Subcutaneous abdominal adipose tissue (tissue), 5 donors: ENCODE measurements at regions not wholly inside any gene's neighbourhood (a gene's known extent, or its start where the extent isn't known, plus 50 kb on each side); places are given as distances from the start of the nearest gene placed in this dataset.

Source experiments
- H3K27ac ChIP-seq: one replicate; pipeline ENCODE4 v1.7.0; 2013; ENCODE audit warnings: low read depth, mild to moderate bottlenecking, inconsistent platforms, low read length, moderate library complexity
- H3K27me3 ChIP-seq, 5 donors: one replicate each; pipeline ENCODE4 v1.7.0; 2013; ENCODE audit warnings: low read length in 5 of 5, inconsistent platforms in 1 of 5; ENCODE audit not compliant: control insufficient read depth in 5 of 5, insufficient read depth in 4 of 5
- H3K36me3 ChIP-seq, 5 donors: one replicate each; pipeline ENCODE4 v1.7.0; 2013; ENCODE audit warnings: low read length in 5 of 5; ENCODE audit not compliant: control insufficient read depth in 5 of 5, insufficient read depth in 5 of 5
- H3K4me1 ChIP-seq, 5 donors: one replicate each; pipeline ENCODE4 v1.7.0; 2013; ENCODE audit warnings: low read length in 5 of 5, mild to moderate bottlenecking in 3 of 5, moderate library complexity in 1 of 5; ENCODE audit not compliant: control insufficient read depth in 5 of 5, insufficient read depth in 5 of 5
- H3K4me3 ChIP-seq, 5 donors: one replicate each; pipeline ENCODE4 v1.7.0; 2013; ENCODE audit warnings: low read length in 5 of 5, low read depth in 1 of 5
- H3K9ac ChIP-seq, 5 donors: one replicate each; pipeline ENCODE4 v1.7.0; 2013; ENCODE audit warnings: low read length in 5 of 5, mild to moderate bottlenecking in 4 of 5, moderate library complexity in 3 of 5
- H3K9me3 ChIP-seq, 5 donors: one replicate each; pipeline ENCODE4 v1.7.0; 2013; ENCODE audit warnings: low read length in 5 of 5; ENCODE audit not compliant: control insufficient read depth in 5 of 5
- donor health status: healthy.
- donor health status: healthy.
- donor health status: healthy.
- donor health status: healthy.
- donor health status: healthy.

DNA sequence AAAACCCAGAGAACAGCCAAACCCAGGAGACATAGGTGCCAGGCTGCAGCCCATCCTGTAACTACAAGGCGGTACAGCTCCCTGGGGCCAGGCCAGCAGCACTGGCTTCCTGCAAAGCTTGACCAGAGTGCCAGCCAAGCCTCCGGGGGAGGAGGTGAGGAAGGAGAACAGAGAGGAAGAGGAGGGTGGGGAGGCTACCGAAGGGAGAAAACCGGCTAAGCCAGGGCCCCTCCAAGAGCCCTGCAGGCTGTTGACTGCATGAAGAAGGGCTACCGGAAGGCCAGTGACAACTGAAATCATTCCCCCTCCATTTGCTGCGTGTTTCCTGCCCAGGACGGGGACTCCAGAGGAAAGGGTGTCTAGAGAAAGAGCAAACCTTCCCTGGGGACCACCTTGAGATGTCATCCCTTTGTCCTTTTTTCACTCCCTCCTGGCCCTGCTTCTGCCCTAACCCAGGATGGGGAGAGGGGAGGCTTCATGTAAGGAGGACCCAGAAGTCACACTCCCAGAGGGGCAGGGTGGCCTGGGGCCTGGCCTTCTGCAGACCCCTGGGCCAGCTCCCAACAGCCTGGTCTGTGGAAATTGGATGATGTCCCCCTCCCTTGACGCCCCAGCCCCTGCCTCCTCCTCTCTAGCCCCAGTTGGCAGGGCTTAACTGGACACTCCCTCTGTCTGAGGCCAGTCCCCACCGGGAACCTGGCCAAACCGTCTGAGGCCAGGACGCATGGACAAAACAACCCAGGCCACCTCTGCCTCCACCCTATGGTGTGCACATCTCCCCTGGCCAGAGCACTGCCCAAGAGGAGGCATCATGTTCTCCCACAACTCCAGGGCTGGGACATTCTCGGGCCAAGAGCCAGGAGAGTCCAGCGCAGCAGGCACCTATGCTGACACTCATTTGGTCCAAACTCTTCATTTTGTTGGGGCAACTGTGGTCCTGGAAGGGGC is 207.8 kb downstream of the CYP26B1 start:
- H3K4me3 ChIP-seq, result no peak overlapping the region
- H3K9me3 ChIP-seq, result no peaks in the 10 kb centered on the region
- H3K27me3 ChIP-seq, result peaks cover 0 to 4% (median 2%) of the 10 kb centered on the region in 5 donors
- H3K9ac ChIP-seq, result no peak overlapping the region
- no peaks in the 10 kb centered on the region for H3K36me3 ChIP-seq
- peaks cover 19 to 59% (median 49%) of the 10 kb centered on the region in 5 donors for H3K4me1 ChIP-seq
- no peak overlapping the region for H3K27ac ChIP-seq

DNA sequence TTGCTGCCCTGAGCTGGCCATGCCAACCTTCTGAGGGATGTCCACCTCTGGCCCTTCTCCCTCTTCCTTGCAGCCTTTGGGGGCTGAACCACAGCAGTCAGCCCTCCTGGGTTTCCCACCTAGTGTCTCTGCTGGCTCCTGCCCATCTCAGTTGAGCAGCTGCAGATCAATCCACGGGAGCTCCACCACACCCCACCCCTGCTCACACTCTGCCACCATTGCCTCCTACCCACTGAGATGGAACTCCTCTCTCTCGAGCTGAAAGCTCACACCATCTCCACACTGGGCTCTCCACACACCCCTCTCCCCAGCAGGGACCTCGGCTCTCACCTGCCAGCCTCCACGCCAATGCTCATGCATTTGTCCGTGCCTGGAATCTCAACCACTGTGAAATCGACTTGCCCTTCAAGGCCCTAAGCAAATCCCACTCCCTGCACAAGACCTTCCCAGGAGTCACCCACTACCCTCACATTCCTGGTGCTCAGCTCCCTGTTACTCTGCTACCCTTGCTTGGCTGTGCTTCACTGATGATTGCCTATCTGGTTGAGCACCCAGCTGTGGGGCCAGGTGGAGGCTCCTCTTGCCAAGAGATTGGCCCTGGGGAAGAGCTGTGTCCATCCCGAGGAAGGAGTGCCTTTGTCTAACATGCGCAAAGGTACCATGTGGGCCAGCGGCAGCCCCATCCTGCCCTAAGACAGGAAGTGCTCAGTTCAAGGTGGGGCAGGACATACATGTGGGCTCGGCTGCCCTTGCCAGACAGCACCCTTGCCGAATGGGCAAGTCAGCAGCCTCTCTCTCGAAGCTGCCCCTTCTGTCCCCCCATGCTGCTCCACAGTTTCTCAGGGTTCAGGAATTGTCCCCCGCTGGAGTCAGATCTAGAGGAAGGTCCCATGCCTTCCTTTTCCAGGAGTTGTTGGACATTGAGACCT is 208.7 kb downstream of the CYP26B1 start:
- Histone ChIP-seq H3K9me3 (no peaks in the 10 kb centered on the region), H3K4me3 (no peak overlapping the region), H3K27ac (no peak overlapping the region), H3K36me3 (no peaks in the 10 kb centered on the region), H3K4me1 (peaks cover 23 to 62% (median 56%) of the 10 kb centered on the region in 5 donors), H3K27me3 (peaks cover 0 to 3% (median 0%) of the 10 kb centered on the region in 5 donors), H3K9ac (no peak overlapping the region)

DNA sequence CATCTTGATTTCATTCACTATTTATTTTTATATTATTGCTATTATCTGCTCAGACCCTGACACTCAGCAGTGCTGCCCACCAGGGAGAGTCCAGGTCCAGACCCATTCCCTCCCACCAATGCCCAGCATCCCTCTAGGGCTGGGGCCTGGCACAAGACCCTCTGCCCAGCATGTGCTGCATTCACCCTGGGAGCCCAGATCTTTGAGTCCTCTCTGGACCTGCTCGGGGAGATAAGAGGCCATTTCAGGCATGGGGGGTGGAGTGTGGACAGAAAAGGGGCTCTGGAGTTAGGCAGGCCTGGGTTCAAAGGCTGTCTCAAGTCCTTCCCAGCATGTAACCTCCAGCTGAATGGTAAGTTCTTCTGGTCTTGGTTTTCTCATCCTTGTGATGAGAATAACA is 209.6 kb downstream of the CYP26B1 start:
- H3K9ac ChIP-seq, result no peak overlapping the region
- no peaks in the 10 kb centered on the region for H3K36me3 ChIP-seq
- no peak overlapping the region for H3K27ac ChIP-seq
- H3K4me3 ChIP-seq, result no peak overlapping the region
- H3K4me1 ChIP-seq, result peaks cover 23 to 58% (median 54%) of the 10 kb centered on the region in 5 donors
- H3K27me3 ChIP-seq, result no peaks in the 10 kb centered on the region
- no peaks in the 10 kb centered on the region for H3K9me3 ChIP-seq

DNA sequence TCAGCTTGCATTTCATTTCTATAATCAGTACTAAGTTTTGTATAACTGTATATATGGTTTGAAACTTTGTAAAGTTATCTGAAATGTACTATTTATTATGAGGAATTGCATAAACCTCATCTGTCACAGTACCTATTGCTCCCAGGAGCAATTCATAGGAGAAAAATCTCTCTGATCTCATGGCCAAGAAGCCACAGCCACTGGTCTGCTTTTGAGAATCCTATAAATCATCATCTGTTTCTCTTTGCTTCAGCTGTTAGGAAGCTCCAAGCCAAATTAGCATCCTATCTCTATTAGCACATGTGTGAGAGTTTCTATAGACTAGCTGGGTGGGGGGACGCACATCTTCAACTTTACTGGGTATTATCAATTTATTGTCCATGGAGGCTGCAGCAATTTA is 210.3 kb downstream of the CYP26B1 start:
- no peak overlapping the region for H3K27ac ChIP-seq
- H3K9me3 ChIP-seq, result no peaks in the 10 kb centered on the region
- H3K4me3 ChIP-seq, result no peak overlapping the region
- H3K9ac ChIP-seq, result no peak overlapping the region
- peaks cover 23 to 58% (median 54%) of the 10 kb centered on the region in 5 donors for H3K4me1 ChIP-seq
- H3K36me3 ChIP-seq, result no peaks in the 10 kb centered on the region
- H3K27me3 ChIP-seq, result no peaks in the 10 kb centered on the region

DNA sequence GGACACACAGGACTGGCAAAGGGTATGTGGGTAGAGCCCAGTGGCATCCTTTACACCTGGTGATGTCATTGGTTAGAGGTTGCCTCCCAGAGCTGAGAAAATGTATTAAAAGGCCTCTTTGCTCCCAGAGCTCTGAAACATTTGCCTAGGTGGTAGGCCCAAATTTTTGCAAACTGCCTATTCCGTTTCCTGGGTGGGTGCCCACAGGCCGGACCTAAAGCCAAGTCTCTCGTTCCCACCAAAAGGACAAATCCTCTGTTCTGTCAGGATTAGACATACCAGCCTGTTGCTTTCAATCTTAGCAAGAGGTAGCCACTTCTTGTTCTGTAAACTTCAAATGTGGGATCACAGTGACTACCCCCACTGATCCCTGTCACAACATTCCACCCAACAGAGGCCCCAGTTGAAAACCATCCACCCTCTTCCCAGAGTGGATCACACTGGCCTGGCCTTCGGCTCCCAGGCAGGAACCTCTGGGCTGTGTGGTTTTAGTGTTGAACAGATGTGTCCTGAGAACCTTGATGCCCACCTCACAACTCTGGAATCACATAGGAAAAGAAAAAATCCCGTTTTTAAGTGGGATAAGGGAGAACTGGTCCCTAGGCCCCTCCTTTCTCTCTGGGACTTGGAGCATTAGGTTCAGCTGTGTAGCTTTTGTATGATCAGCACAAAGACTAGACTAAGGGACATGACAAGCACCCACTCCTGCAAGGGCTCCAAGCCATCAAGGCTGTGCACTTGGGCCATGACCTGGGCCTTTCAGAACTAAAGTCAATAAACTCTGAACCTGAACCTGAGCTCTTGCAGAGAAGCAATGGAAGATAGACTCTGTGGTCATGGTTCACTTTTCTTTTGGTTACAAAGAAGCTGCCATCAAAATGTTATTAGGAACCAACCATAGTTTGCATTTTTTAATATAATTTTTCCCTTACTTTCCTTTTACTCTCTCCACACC is 211.3 kb downstream of the CYP26B1 start:
- no peaks in the 10 kb centered on the region for H3K9me3 ChIP-seq
- H3K27me3 ChIP-seq, result no peaks in the 10 kb centered on the region
- H3K4me3 ChIP-seq, result no peak overlapping the region
- no peaks in the 10 kb centered on the region for H3K36me3 ChIP-seq
- H3K4me1 ChIP-seq, result peaks cover 23 to 49% (median 46%) of the 10 kb centered on the region in 5 donors
- peak overlapping the region; percentile 93 for H3K27ac ChIP-seq
- peak overlapping the region in 1 of 5 donors; percentile 57 for H3K9ac ChIP-seq

DNA sequence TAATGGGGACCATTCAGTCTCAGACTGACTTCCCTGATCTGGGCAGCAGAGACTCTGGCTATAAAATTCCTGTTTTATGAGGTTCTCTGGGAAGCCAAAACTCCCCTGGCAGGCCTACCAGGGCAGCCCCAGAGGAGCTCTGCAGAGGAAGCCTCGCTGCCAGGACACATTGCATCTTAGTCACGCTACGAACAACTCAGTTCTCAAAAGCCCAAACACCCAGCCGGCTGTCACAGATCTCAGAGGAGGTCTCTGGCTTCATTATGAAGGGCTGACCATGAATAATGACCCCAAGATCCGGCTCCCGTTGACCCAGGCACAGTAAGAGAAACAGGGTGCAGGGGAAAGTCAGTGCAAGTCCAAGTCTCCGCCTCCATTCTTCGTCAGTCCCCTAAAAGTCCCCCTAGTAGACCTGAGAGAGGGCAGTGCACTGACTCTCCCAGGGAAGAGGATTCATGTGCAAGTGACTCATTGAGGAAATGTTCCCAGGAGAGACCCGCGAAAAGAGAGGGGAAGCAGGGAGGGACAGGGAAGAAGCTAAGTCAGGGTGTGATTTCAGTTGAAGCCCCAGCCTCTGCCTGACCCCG is 212.3 kb downstream of the CYP26B1 start:
- peaks cover 19 to 40% (median 36%) of the 10 kb centered on the region in 5 donors for H3K4me1 ChIP-seq
- peak overlapping the region in 2 of 5 donors; percentile 33 to 57 for H3K9ac ChIP-seq
- H3K9me3 ChIP-seq, result no peaks in the 10 kb centered on the region
- H3K4me3 ChIP-seq, result no peak overlapping the region
- no peaks in the 10 kb centered on the region for H3K27me3 ChIP-seq
- no peaks in the 10 kb centered on the region for H3K36me3 ChIP-seq
- H3K27ac ChIP-seq, result peak overlapping the region; percentile 93

DNA sequence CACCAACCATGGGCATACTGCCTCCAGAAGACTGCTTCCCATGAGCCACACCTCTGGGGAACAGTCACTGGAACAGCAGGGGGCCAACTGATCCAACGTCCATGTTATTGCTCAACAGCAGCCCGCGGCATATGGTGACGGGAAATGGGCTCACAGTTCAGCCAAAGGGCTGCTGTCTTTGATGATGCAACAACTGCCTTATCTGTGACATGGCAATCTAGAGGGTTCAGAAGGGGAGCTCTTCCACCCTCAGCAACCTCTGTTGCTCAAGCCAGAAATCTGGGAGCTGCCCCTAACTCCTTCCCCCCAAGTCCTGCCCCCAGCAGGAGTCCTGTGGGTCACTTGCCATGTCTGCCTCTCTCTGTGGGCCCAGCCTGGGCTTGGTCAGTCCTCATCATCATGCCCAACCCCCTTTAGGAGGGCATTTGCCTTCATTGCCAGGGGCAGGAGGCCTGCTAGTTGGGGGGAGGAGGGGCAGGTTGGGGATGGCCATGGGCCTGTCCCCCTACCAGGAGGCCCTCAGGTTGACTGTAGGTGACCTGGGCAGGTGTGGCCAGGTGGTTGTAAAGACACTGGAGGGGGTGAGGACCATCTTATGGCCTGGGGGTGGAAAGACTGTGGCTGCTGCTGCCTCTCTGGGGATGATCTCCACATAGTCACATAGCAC is 212.9 kb downstream of the CYP26B1 start:
- Histone ChIP-seq H3K27ac (peak overlapping the region; percentile 93), H3K36me3 (no peaks in the 10 kb centered on the region), H3K4me1 (peaks cover 13 to 39% (median 36%) of the 10 kb centered on the region in 5 donors), H3K27me3 (no peaks in the 10 kb centered on the region), H3K9me3 (no peaks in the 10 kb centered on the region), H3K4me3 (no peak overlapping the region), H3K9ac (peak overlapping the region in 3 of 5 donors; percentile 11 to 48 (median 28))

DNA sequence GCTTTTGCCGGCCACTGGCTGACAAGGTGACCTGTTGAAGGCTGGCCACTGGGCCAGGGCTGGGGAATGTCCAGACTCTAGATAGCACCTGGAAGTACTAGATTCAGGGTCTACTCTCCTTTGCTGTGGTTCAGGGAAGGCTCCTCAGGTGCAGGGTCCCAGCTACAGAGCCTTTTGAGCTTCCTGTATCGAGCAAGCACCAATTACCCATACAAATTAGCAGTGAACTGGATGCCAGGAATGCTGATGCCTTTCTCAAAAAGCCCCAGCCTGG is 213.4 kb downstream of the CYP26B1 start:
- no peak overlapping the region for H3K4me3 ChIP-seq
- no peaks in the 10 kb centered on the region for H3K27me3 ChIP-seq
- no peaks in the 10 kb centered on the region for H3K36me3 ChIP-seq
- H3K9ac ChIP-seq, result peak overlapping the region in 2 of 5 donors; percentile 4 to 48
- H3K9me3 ChIP-seq, result no peaks in the 10 kb centered on the region
- peaks cover 10 to 34% (median 32%) of the 10 kb centered on the region in 5 donors for H3K4me1 ChIP-seq
- H3K27ac ChIP-seq, result peak overlapping the region; percentile 62
